NCI-H82 (cell line): ENCODE measurements at regions not wholly inside any gene's neighbourhood (a gene's known extent, or its start where the extent isn't known, plus 50 kb on each side); places are given as distances from the start of the nearest gene placed in this dataset.
A peak's percentile ranks its signal among the peaks of the same experiment; 100 is the strongest.

Experiments
- DNase-seq: peaks from one replicate; lab custom pipeline; 2025; lab: John Stamatoyannopoulos, UW

DNA sequence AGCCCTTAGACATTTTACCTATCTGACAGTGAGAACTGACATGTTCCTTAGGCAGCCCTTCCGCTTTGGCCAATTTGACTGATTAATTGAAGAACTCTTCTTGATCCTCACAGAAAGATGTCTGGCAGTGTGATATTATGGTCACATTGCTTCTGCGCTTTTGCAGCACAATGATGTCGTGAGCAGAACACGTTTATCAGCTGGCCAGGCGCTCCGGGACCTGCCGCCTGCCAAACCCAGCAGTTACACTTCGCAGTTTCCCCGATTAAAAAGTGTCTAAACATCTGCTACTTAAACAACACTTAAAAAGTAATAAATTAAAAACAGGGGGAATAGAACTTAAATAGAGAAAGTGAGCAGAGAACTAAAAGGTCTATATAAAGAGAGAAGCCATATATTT is 103.5 kb upstream of the ETS2 start:
- no peak for DNase-seq

DNA sequence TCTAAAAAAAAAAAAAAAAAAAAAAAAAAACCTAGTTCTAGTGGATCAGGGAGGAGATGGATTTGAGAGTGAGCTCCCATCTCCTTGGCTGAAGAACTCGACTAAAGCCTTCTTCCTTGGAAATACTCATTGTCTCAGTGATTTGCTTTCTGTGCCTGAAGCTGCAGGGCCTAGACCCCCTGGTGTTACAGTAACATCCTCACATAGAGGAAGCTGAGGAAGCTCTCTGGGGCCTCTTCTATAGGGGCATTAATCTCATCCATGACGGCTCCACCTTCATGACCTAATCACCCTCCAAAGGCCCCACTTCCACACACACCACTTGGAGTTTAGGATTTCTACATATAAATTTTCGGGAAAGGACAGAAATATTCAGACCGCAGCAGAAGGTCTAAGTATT is 95.9 kb upstream of the ETS2 start:
- no peak for DNase-seq

DNA sequence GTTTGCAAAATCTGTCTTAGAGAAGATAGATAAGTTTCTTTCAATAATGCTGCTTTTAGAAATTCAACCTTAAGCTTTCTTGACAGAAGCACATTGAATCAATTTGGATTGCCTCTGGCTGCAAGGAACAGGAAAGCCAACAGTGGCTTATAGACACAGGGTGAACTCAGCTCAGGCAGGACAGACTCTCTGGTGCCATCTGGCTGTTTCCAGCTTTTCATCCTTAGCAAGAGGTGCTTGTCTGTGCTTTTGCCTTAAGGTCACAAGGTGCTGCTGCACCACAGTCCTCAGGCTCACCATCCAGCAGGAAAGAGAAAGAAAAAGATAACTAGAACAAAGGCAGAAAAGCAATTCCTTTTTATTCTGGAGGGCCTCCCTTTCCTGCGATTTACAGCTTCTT is 93.7 kb upstream of the ETS2 start:
- peak; percentile 64 for DNase-seq

- DNase-seq = no peak
These were observed 93.1 kb upstream of the ETS2 start for GRCh38 chr21:38712664-38713063.

DNA sequence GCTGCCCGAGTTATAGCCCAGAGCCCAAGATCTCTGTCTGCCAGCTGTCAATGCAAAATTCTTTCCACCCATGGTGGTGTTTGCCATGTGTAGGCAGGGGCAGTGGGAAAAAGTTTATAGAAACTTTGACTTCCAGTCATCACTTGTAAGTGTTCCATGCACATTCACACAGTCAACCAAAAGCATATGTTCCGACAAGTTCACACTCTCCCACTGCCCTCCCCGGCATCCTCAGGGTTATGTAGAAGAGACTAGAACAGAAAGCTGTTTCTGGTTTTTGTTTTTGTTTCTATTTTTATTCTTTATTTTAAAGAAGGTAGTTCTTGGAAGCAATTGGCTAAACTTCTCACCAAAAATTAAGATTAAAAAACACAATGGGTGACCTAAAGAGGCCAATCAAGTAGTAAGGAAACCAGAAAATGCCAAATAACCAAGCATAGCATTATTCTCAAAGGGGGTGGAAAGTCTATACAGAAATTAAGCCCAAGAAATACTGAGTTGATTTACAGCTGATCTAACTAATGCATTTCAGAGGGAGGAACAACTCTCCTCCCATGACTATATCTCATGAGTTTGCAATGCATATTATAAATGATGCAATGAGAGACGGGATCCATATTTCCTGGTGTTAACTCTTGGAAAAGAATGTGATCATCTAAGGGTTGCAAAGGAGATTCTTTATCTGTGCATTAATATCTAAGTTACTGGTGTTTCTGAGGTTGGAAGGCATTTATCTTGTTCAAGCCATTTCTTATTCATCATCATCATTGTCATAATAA is 91.5 kb upstream of the ETS2 start:
- DNase-seq = no peak

DNA sequence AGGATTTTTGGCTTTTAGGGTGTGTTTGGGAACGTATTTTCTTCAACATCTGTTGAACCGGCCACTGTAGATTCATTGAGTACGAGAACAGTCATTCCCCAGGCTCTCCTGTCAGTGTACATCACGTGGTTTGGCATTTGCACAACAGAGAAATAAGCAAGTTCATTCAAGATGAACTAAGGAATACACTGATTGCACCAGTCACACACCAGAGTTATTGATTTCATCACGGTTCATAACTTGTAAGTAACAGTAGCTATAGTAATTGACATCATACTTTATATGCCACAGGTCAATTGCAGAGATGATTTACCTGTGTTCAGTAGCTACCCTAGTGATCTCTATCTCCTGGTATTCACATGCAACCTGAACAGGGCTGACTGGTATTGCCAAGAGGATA is 90.7 kb upstream of the ETS2 start:
- no peak for DNase-seq

GRCh38 chr21:38716088-38716487 is 89.6 kb upstream of the ETS2 start:
- DNase-seq = no peak

GRCh38 chr21:38716942-38717341 is 88.8 kb upstream of the ETS2 start:
- no peak for DNase-seq

GRCh38 chr21:38718481-38718880 is 87.2 kb upstream of the ETS2 start:
- no peak for DNase-seq

DNA sequence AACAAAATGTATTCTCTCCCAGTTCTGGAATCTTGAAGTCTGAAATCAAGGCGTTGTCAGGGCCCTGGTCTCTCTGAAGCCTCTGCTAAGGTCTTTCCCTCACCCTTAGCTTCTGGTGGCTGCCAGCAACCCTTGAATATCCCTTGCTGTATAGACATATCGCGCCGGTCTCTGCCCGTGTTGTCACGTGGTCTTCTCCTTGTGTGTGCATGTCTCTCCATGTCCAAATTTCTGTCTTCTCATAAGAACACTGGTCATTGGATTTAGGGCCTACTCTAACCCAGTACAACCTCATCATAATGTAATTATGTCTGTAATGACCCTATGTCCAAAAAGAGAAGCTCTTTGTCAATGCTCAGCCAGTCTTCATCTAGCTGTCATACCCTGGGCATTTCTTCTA is 85.7 kb upstream of the ETS2 start:
- DNase-seq = no peak

- no peak for DNase-seq
These were observed 84.7 kb upstream of the ETS2 start for GRCh38 chr21:38721055-38721454.

DNA sequence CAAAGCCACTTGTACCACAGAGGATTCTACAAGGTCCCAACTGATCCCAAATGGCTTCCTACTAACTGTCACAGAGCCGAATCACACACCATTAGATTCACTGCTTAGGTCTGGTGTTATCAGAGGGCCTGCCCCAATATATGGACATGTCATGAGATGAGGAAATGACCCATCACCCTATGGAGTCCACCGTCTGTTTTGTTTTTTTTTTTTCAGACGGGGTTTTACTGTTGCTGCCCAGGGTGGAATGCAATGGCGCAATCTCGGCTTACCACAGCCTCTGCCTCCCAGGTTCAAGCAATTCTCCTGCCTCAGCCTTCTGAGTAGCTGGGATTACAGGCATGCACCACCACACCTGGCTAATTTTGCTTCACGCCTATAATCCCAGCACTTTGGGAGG is 83.8 kb upstream of the ETS2 start:
- DNase-seq = no peak

DNA sequence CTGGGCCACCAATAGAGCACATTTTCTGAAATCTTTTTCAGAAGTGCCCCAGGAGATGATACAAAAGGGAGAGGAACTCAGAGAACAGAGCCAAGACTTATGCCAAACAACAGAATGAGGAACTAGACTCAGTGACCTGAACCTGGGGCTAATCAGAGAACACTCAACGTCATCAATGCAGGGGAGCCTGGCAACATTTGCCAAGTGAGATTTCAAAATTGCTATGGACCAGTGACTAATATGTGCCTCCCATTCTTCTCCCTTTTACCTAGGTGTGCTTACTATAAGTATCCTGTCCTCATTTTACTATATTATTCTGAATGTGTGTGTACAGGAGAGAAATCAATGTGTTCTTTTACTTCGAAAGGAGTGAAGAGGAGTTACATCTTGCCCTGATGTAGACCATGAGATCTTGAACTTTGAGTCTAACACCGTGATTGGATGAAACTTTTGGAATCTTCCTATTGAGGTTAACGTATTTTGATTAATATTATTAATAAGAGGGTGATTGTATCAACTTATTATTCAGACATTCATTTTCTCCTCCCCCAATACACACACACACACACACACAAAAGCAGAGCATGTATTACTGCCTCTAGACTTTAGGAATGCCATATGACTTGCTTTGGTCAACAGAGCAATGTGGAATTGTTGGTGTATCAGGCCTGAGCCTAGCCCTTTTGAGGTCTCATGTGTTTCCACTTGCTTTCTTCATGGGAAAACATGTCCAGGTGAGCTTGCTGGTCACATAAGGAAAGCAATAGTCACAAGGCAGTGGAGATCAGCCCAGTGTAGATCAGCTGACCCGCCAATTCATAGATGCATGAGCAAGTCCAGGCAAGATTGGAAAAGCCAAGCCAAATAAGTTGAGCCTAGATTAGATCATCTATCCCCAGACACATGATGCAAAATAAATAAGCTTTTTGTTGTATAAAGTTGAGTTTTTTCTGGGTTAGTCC is 80.3 kb upstream of the ETS2 start:
- DNase-seq = no peak

DNA sequence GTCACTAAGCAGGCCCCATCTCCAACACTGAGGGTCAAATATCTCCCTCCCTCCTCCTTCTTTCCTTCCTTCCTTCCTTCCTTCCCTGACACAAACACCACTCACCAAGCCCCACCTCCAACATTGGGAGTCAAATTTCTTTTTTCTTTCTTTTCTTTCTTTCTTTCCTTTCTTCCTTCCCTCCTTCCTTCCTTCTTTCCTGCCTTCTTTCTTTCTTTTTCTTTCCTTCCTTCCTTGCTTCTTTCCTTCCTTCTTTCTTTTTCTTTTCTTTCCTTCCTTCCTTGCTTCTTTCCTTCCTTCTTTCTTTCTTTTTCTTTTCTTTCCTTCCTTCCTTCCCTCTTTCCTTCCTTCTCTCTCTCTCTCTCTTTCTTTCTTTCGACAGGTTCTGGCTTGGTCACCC is 79.2 kb upstream of the ETS2 start:
- no peak for DNase-seq

DNA sequence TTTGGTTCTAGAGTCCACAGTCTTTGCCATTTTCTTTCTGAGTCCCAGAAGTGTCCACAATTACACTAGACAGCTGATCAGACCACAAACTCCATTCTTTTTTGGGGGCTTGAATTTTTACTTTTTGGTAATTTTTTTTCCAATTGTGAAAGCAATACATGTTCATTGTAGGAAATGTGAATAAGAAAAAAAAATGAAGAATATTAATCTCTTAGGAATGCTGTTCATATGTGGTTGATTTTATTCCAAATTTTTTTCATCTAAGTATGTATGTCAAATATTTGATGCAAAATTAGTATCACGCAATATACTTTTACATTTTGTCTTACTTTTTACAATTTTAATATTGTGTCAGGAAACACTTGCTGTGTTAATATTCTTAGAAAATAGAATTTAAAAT is 76.4 kb upstream of the ETS2 start:
- no peak for DNase-seq

DNA sequence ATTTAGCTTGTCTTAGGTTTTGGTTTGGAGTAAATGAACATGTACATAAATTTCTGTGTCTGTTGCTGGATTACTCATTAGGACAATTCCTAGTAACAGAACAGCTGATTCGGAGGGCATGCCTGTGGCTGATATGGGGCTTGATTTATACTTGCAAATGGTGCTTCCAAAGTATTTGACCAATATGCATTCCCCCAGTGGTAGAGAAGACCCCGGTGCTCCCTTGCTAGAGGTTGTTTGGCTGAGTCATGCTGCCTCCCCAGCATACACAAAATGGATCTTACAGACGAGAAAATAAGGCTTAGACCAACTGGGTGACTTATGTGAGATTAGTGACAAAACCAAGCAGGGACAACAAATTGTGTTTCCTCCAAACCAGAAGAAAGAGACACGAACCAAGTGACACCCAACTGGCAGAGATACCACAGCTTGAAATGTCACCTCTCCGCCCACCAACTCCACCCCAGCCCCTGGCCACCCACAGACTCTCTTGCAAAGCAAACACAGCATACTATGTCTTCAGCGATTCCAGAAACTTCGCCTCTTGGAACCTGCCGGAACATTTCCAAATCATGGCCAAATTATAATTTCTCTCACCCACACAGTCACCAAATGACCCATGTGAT is 75.9 kb upstream of the ETS2 start:
- DNase-seq = no peak

- peak; percentile 71 for DNase-seq
These were observed 71.7 kb upstream of the ETS2 start for GRCh38 chr21:38733972-38734546.

DNA sequence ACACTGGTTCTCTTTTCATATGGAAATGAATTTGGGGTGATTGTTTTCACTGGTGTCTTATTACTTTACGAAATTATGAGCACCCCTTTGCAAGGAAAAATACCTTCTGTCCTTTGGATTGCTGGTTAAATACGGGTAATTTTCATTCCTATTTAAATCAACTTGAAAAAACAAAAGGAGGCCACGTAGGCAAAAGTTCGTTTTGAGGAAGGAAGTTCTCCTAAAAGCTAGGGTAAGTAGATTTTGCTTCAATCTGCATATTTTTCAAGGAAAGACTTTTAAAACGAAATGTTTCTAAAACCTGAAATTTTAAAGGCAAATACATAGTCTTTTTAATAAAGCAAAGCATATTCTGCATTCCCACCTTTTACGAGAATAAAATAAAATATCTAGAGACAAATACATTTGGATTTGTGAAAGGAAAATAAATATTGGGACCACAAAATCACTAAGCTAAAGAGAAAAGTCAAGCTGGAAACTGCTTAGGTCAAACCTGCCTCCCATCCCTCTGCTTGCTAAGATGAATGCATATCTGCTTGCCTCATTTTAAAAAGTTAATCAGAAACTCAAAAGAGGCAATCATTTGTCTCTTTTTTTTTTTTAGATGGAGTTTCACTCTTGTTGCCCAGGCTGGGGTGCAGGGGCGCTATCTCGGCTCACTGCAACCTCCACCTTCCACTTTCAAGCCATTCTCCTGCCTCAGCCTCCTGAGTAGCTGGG is 70.9 kb upstream of the ETS2 start:
- no peak for DNase-seq

DNA sequence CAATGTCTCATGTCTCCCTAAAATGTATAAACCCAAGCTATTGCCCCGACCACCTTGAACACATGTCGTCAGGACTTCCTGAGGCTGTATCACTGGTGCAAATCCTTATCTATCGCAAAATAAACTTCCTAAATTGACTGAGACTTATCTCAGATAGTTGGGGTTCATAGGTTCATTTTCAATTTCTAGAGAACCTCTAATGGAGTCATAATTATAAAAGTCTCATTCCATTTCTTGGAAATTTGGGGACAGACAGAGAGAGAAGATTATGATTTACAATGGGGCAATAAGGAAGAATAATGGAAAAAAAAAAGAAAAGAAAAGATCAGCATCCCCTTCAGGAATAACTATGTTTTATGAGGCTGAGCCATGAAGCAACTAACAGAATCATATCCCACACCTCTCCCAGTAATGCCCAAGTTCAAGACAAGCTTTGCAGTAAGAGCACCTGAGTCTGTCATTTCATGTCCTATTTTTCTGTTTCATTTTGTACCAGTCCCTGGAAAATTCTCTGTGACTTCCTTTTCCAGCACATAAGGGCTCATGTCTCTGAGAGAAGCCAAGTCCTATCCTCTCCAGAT is 70.0 kb upstream of the ETS2 start:
- no peak for DNase-seq

DNA sequence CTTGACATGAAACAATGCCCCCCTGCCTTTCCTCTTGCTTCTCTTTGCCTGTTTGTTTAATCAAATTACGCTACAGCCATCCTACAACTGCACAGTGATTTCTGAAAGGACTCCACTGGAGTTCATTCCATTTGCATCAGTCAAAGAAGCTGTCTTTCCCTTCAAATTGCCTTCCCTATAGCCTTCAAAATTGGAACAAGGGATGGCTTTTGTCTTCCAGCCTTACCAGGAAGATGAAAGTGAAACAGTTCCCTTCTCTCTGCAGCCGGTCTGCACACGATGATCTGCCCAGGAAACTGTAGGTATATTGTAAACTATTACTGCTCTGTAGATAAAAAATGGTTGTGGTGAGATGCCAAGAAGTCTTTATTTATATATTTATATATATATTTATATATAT is 65.6 kb upstream of the ETS2 start:
- no peak for DNase-seq
